ENCODE measurements at regions not wholly inside any gene's neighbourhood (a gene's known extent, or its start where the extent isn't known, plus 50 kb on each side); places are given as distances from the start of the nearest gene placed in this dataset.

DNA sequence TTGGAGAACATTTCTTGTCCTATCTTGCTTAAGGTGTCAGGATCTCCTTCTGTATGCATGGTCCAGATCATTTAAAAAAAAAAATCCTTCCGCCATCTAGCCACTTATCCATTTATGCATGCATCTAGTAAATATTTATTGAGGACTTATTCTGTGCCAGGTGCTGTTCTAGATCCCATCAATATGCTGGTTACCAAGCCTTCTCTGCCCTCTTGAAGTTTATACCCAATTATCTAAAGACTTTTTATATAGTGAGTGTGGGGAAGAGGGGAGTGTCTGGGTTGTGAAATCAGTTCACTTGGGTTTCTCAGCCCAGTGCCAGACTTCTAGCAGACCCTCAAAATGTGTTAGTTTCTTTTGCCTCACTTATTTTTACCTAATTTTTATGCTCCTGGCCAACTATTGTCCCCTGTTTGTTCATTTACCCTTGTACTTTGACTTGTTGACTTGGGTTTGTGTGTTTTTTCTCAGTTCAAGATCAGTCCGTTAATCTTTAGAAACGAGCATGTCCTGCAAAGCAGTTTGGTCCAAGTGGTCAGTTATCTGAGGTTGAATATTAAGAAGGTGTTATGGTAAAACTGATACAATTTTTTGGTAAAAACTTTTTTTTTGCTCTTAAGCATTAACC lies 488.9 kb downstream of the PCNX1 start:
- Histone ChIP-seq H3K79me2 (ENCODE audit: insufficient read depth, low read depth) (no peaks in the 10 kb centered on the region), H3K4me2 (no peak overlapping the region), H4K20me1 (ENCODE audit: insufficient read depth) (no peaks in the 10 kb centered on the region), H2AFZ (ENCODE audit: low read depth) (no peak overlapping the region), H3K36me3 (ENCODE audit: insufficient read depth) (no peaks in the 10 kb centered on the region), H3K9ac (no peak overlapping the region), H3K27me3 (ENCODE audit: insufficient read depth, low read depth) (no peaks in the 10 kb centered on the region), H3K4me1 (ENCODE audit: low read depth, poor library complexity, severe bottlenecking) (no peaks in the 10 kb centered on the region), H3K4me3 (IDR thresholded peaks at IDR 0.05; ENCODE audit: insufficient read depth, low read depth, low read length) (no peak overlapping the region), H3K27ac (no peak overlapping the region)
- TF ChIP-seq, protein P1, sequence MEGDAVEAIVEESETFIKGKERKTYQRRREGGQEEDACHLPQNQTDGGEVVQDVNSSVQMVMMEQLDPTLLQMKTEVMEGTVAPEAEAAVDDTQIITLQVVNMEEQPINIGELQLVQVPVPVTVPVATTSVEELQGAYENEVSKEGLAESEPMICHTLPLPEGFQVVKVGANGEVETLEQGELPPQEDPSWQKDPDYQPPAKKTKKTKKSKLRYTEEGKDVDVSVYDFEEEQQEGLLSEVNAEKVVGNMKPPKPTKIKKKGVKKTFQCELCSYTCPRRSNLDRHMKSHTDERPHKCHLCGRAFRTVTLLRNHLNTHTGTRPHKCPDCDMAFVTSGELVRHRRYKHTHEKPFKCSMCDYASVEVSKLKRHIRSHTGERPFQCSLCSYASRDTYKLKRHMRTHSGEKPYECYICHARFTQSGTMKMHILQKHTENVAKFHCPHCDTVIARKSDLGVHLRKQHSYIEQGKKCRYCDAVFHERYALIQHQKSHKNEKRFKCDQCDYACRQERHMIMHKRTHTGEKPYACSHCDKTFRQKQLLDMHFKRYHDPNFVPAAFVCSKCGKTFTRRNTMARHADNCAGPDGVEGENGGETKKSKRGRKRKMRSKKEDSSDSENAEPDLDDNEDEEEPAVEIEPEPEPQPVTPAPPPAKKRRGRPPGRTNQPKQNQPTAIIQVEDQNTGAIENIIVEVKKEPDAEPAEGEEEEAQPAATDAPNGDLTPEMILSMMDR (conservative IDR thresholded peaks at IDR 0.05; ENCODE audit: low read depth, low read length) = no peak

DNA sequence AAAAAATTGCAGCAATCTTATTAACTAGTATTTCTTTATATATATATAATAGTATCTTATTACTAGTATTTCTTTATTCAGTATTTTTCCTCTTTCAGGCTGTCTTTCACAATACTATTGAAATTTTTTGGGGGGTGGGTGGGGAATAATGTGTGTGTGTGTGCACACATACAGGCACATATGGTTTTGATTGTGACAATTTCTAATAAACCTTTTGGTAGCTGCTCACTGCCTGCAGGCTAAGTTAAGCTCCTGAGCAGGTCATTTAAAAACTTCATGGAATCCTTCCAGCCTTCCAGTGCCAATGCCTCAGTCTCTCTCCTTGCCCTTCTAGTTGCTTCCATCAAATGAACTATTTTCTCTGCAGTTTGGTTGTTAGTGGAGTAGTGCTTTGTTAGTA lies 490.1 kb downstream of the PCNX1 start:
- no peaks in the 10 kb centered on the region for H3K36me3 ChIP-seq (ENCODE audit: insufficient read depth)
- no peaks in the 10 kb centered on the region for H4K20me1 ChIP-seq (ENCODE audit: insufficient read depth)
- no peaks in the 10 kb centered on the region for H3K79me2 ChIP-seq (ENCODE audit: insufficient read depth, low read depth)
- H3K27me3 ChIP-seq (ENCODE audit: insufficient read depth, low read depth) = no peaks in the 10 kb centered on the region
- no peak overlapping the region for H3K9ac ChIP-seq
- H2AFZ ChIP-seq (ENCODE audit: low read depth) = no peak overlapping the region
- H3K4me3 ChIP-seq (IDR thresholded peaks at IDR 0.05; ENCODE audit: insufficient read depth, low read depth, low read length) = no peak overlapping the region
- no peak overlapping the region for H3K4me2 ChIP-seq
- TF ChIP-seq, protein P1 (conservative IDR thresholded peaks at IDR 0.05; ENCODE audit: low read depth, low read length) = no peak
- H3K27ac ChIP-seq = no peak overlapping the region
- no peaks in the 10 kb centered on the region for H3K4me1 ChIP-seq (ENCODE audit: low read depth, poor library complexity, severe bottlenecking)

DNA sequence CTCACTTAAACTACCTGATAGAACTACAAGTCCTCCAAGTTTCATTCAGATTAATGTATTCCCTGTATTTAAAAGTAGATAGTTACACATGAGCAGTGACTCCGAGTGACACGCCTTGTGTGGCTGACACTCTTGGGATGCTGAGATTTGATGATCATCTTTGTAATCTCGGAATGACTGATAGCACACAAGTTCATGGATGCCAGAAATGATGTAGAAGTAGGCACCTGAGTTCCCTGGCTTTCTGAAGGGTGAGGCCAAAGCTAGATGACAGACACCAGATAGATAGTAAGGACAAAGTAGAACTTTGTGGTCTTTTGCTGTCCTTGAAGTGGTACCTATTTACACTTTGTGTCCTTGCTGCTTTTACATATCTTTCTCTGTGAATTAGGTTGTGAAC lies 491.2 kb downstream of the PCNX1 start:
- Histone ChIP-seq H3K36me3 (ENCODE audit: insufficient read depth) (no peaks in the 10 kb centered on the region), H3K27ac (no peak overlapping the region), H3K4me2 (no peak overlapping the region), H3K4me3 (IDR thresholded peaks at IDR 0.05; ENCODE audit: insufficient read depth, low read depth, low read length) (no peak overlapping the region), H4K20me1 (ENCODE audit: insufficient read depth) (no peaks in the 10 kb centered on the region), H3K4me1 (ENCODE audit: low read depth, poor library complexity, severe bottlenecking) (peaks cover 4% of the 10 kb centered on the region), H2AFZ (ENCODE audit: low read depth) (no peak overlapping the region), H3K79me2 (ENCODE audit: insufficient read depth, low read depth) (no peaks in the 10 kb centered on the region), H3K27me3 (ENCODE audit: insufficient read depth, low read depth) (no peaks in the 10 kb centered on the region), H3K9ac (no peak overlapping the region)
- TF ChIP-seq, protein P1 (conservative IDR thresholded peaks at IDR 0.05; ENCODE audit: low read depth, low read length) = no peak

DNA sequence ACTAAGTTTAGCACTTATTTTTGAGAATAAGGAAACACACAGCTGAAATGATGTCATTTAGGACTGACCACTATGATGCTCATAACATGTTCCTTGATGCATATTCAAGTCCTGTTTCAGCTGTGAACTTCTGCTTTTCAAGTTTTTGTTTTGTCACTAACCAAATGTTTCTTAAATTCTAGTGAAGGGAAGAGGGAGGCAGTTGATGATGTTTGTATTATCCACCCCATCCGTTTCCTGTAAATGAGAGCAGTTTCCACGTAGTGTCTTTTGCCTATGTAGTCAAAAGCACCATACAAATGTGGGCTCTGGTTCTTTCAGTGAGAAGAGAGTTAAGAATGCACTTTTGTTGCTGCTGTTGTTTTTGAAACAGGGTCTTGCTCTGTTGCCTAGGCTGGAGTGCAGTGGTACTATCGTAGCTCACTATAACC lies 491.8 kb downstream of the PCNX1 start:
- H3K4me3 ChIP-seq (IDR thresholded peaks at IDR 0.05; ENCODE audit: insufficient read depth, low read depth, low read length) = no peak overlapping the region
- H3K4me1 ChIP-seq (ENCODE audit: low read depth, poor library complexity, severe bottlenecking) = peaks cover 8% of the 10 kb centered on the region
- H3K27me3 ChIP-seq (ENCODE audit: insufficient read depth, low read depth) = no peaks in the 10 kb centered on the region
- no peak overlapping the region for H2AFZ ChIP-seq (ENCODE audit: low read depth)
- H3K79me2 ChIP-seq (ENCODE audit: insufficient read depth, low read depth) = no peaks in the 10 kb centered on the region
- H3K36me3 ChIP-seq (ENCODE audit: insufficient read depth) = no peaks in the 10 kb centered on the region
- no peak overlapping the region for H3K27ac ChIP-seq
- H3K4me2 ChIP-seq = no peak overlapping the region
- H3K9ac ChIP-seq = no peak overlapping the region
- TF ChIP-seq, protein P1 (conservative IDR thresholded peaks at IDR 0.05; ENCODE audit: low read depth, low read length) = no peak
- no peaks in the 10 kb centered on the region for H4K20me1 ChIP-seq (ENCODE audit: insufficient read depth)
